GM12864 (cell line): ENCODE measurements at regions not wholly inside any gene's neighbourhood (a gene's known extent, or its start where the extent isn't known, plus 50 kb on each side); places are given as distances from the start of the nearest gene placed in this dataset.

Experiments
- DNase-seq: peaks from one replicate; pipeline ENCODE4 v3.0.0-alpha.2; 2011; ENCODE audit warnings: low read depth
- H3K4me3 ChIP-seq: 2 replicates; pipeline ENCODE4 v1.5.1; 2011; ENCODE audit warnings: mild to moderate bottlenecking, low read depth, low read length, control low read depth
- CTCF ChIP-seq: IDR thresholded peaks from 2 replicates; pipeline ENCODE4 v1.5.1; 2011; ENCODE audit warnings: low read depth, mild to moderate bottlenecking, moderate library complexity, low read length, control low read depth, inconsistent platforms; ENCODE audit errors: missing control alignments

GRCh38 chr6:110538416-110539160, 62.2 kb upstream of the SLC22A16 start:
- no peak overlapping the region for H3K4me3 ChIP-seq
- no peak for DNase-seq
- TF ChIP-seq CTCF = no peak

GRCh38 chr6:110537208-110538123, 61.1 kb upstream of the SLC22A16 start:
- no peak overlapping the region for H3K4me3 ChIP-seq
- TF ChIP-seq CTCF = no peak
- DNase-seq = no peak

- no peak for TF ChIP-seq CTCF
- DNase-seq = no peak
- no peak overlapping the region for H3K4me3 ChIP-seq
Observed at GRCh38 chr6:110534731-110535492, 58.5 kb upstream of the SLC22A16 start.

- DNase-seq = no peak
- no peak for TF ChIP-seq CTCF
- no peak overlapping the region for H3K4me3 ChIP-seq
Observed at GRCh38 chr6:110532431-110532830, 56.0 kb upstream of the SLC22A16 start.

- TF ChIP-seq CTCF = no peak
- no peak for DNase-seq
- H3K4me3 ChIP-seq = no peak overlapping the region
Observed at GRCh38 chr6:110530671-110531070, 54.3 kb upstream of the SLC22A16 start.

- TF ChIP-seq CTCF = no peak
- no peak overlapping the region for H3K4me3 ChIP-seq
Observed at GRCh38 chr6:110529907-110530306, 53.5 kb upstream of the SLC22A16 start.

More at GRCh38 chr6:110529907-110530306, 53.5 kb upstream of the SLC22A16 start:
- DNase-seq = no peak
